Liver (tissue), 8 donors: ENCODE measurements at regions not wholly inside any gene's neighbourhood (a gene's known extent, or its start where the extent isn't known, plus 50 kb on each side); places are given as distances from the start of the nearest gene placed in this dataset.

Experiments used
- DNase-seq: peaks from one replicate; pipeline ENCODE4 v3.0.0-alpha.2; 2017; ENCODE audit warnings: low spot score
- H3K27ac ChIP-seq, 2 donors: one replicate each; pipeline ENCODE4 v1.7.0; 2013; ENCODE audit warnings: inconsistent platforms in 2 of 2, low read length in 2 of 2, control low read depth in 1 of 2, low read depth in 1 of 2, mild to moderate bottlenecking in 1 of 2
- H3K27me3 ChIP-seq, 4 donors: one replicate each; pipeline versions ENCODE4 v1.6.1 to v1.7.0; 2013; ENCODE audit warnings: low read length in 3 of 4, inconsistent platforms in 1 of 4, mild to moderate bottlenecking in 1 of 4, moderate library complexity in 1 of 4; ENCODE audit not compliant: control insufficient read depth in 4 of 4, insufficient read depth in 4 of 4
- H3K36me3 ChIP-seq, 4 donors: one replicate each; pipeline versions ENCODE4 v1.6.1 to v1.7.0; 2013; ENCODE audit warnings: low read length in 3 of 4, mild to moderate bottlenecking in 3 of 4, low read depth in 1 of 4, moderate library complexity in 1 of 4; ENCODE audit not compliant: control insufficient read depth in 4 of 4, insufficient read depth in 3 of 4
- H3K4me1 ChIP-seq, 4 donors: one replicate each; pipeline versions ENCODE4 v1.6.1 to v1.7.0; 2013; ENCODE audit warnings: low read length in 3 of 4, mild to moderate bottlenecking in 3 of 4, moderate library complexity in 1 of 4; ENCODE audit not compliant: control insufficient read depth in 4 of 4, insufficient read depth in 4 of 4
- H3K4me3 ChIP-seq, 3 donors: one replicate each; pipeline versions ENCODE4 v1.6.1 to v1.7.0; 2013; ENCODE audit warnings: low read length in 3 of 3, control low read depth in 1 of 3, low read depth in 1 of 3, mild to moderate bottlenecking in 1 of 3
- H3K9ac ChIP-seq, 2 donors: one replicate each; pipeline ENCODE4 v1.7.0; 2013; ENCODE audit warnings: low read length in 2 of 2, mild to moderate bottlenecking in 2 of 2, moderate library complexity in 2 of 2, control low read depth in 1 of 2, low read depth in 1 of 2
- H3K9me3 ChIP-seq, 4 donors: one replicate each; pipeline versions ENCODE4 v1.6.1 to v1.7.0; 2013; ENCODE audit warnings: low read length in 3 of 4; ENCODE audit not compliant: control insufficient read depth in 4 of 4
- CTCF ChIP-seq: fragments of 150-350 bp; IDR thresholded peaks from 2 replicates; pipeline ENCODE4 v1.5.1; 2017; ENCODE audit warnings: improper control_type of control experiment, low read depth, low read length; ENCODE audit not compliant: missing input control
- EGR1 ChIP-seq, 2 donors: IDR thresholded peaks; 2 replicates each; pipeline ENCODE4 v1.6.1; 2016 to 2018; ENCODE audit warnings: antibody characterized with exemption in 2 of 2, low read depth in 2 of 2
- FOXA1 ChIP-seq: IDR thresholded peaks from 2 replicates; pipeline ENCODE4 v1.6.1; 2016; ENCODE audit warnings: antibody characterized with exemption
- FOXA2 ChIP-seq: IDR thresholded peaks from 2 replicates; pipeline ENCODE4 v1.6.1; 2016; ENCODE audit warnings: antibody characterized with exemption
- GABPA ChIP-seq, 2 donors: IDR thresholded peaks in 1 of 2; conservative IDR thresholded peaks in 1 of 2; 2 replicates each; pipeline ENCODE4 v1.6.1; 2016; ENCODE audit warnings: antibody characterized with exemption in 2 of 2, mild to moderate bottlenecking in 1 of 2, moderate library complexity in 1 of 2
- HNF4A ChIP-seq, 2 donors: conservative IDR thresholded peaks; 2 replicates each; pipeline ENCODE4 v1.6.1; 2016; ENCODE audit warnings: antibody characterized with exemption in 2 of 2, mild to moderate bottlenecking in 2 of 2
- HNF4G ChIP-seq: IDR thresholded peaks from 2 replicates; pipeline ENCODE4 v1.6.1; 2016; ENCODE audit warnings: antibody characterized with exemption
- JUND ChIP-seq, 2 donors: IDR thresholded peaks; 2 replicates each; pipeline ENCODE4 v1.6.1; 2016; ENCODE audit warnings: antibody characterized with exemption in 2 of 2
- MAX ChIP-seq: IDR thresholded peaks from 2 replicates; pipeline ENCODE4 v1.6.1; 2016; ENCODE audit warnings: antibody characterized with exemption
- RAD21 ChIP-seq, 2 donors: IDR thresholded peaks; 2 replicates each; pipeline ENCODE4 v1.6.1; 2016; ENCODE audit warnings: antibody characterized with exemption in 2 of 2, mild to moderate bottlenecking in 2 of 2
- RXRA ChIP-seq, 2 donors: IDR thresholded peaks; 2 replicates each; pipeline ENCODE4 v1.6.1; 2017 to 2018; ENCODE audit warnings: antibody characterized with exemption in 2 of 2, mild to moderate bottlenecking in 1 of 2
- SP1 ChIP-seq: IDR thresholded peaks from 2 replicates; pipeline ENCODE4 v1.6.1; 2018; ENCODE audit warnings: antibody characterized with exemption, mild to moderate bottlenecking
- TAF1 ChIP-seq: conservative IDR thresholded peaks from 2 replicates; pipeline ENCODE4 v1.6.1; 2016; ENCODE audit warnings: antibody characterized with exemption, mild to moderate bottlenecking
- ZBTB33 ChIP-seq: IDR thresholded peaks from 2 replicates; pipeline ENCODE4 v1.6.1; 2016; ENCODE audit warnings: antibody characterized with exemption
- WGBS: extraction: QIAGEN DNeasy Blood & Tissue Kit; methylation state at CpG from one replicate; pipeline ENCODE4 v1.1.7; 2013; 5-methylcytosine and 5-hydroxymethylcytosine counted together
- donor health status: healthy.
- donor health status: healthy.
- donor health status: healthy.
- donor health status: healthy.
- donor health status: healthy.

GRCh38 chr3:3735919-3736318 is 63.3 kb upstream of the LRRN1 start:
- Histone ChIP-seq H3K27me3 (no peaks in the 10 kb centered on the region), H3K4me3 (no peak overlapping the region), H3K27ac (no peak overlapping the region), H3K4me1 (no peaks in the 10 kb centered on the region), H3K9me3 (no peaks in the 10 kb centered on the region), H3K9ac (no peak overlapping the region), H3K36me3 (no peaks in the 10 kb centered on the region)
- TF ChIP-seq SP1 = no peak
- no peak for TF ChIP-seq FOXA1
- no peak for TF ChIP-seq RAD21 (IDR thresholded peaks at IDR 0.05)
- 97% methylated on average over 1 of the region's 1 CpG for WGBS
- no peak for DNase-seq

- Histone ChIP-seq H3K36me3 (no peaks in the 10 kb centered on the region), H3K9me3 (no peaks in the 10 kb centered on the region), H3K4me1 (no peaks in the 10 kb centered on the region), H3K27ac (no peak overlapping the region), H3K4me3 (no peak overlapping the region), H3K27me3 (no peaks in the 10 kb centered on the region), H3K9ac (no peak overlapping the region)
- 95% methylated on average over 6 of the region's 6 CpGs for WGBS
- DNase-seq = no peak
- TF ChIP-seq TAF1 (no peak), EGR1 (IDR thresholded peaks at IDR 0.05; ENCODE audit: low read depth in 2 of 2) (no peak), CTCF (no peak), JUND (IDR thresholded peaks at IDR 0.05) (no peak), GABPA (IDR thresholded peaks at IDR 0.05 in 1 of 2, conservative IDR thresholded peaks at IDR 0.05 in 1 of 2) (no peak), FOXA1 (no peak), FOXA2 (no peak), SP1 (no peak), ZBTB33 (no peak), HNF4A (conservative IDR thresholded peaks at IDR 0.05) (no peak)
Observed at GRCh38 chr3:3734881-3735280, 64.3 kb upstream of the LRRN1 start.

- no peak for DNase-seq
- Histone ChIP-seq H3K36me3 (no peaks in the 10 kb centered on the region), H3K4me1 (no peaks in the 10 kb centered on the region), H3K27ac (no peak overlapping the region), H3K4me3 (no peak overlapping the region), H3K9ac (no peak overlapping the region), H3K9me3 (no peaks in the 10 kb centered on the region), H3K27me3 (no peaks in the 10 kb centered on the region)
- 91% methylated on average over 4 of the region's 4 CpGs for WGBS
- TF ChIP-seq HNF4G (no peak), GABPA (IDR thresholded peaks at IDR 0.05 in 1 of 2, conservative IDR thresholded peaks at IDR 0.05 in 1 of 2) (no peak), RXRA (IDR thresholded peaks at IDR 0.05) (no peak), MAX (no peak)
Observed at GRCh38 chr3:3729261-3729660, 70.0 kb upstream of the LRRN1 start.
